GM19372 (cell line): ENCODE measurements at regions not wholly inside any gene's neighbourhood (a gene's known extent, or its start where the extent isn't known, plus 50 kb on each side); places are given as distances from the start of the nearest gene placed in this dataset.

Source experiments
- ATAC-seq: cut with Tn5 transposase; IDR thresholded peaks from one replicate; pipeline ENCODE4 v1.9.1; 2021; ENCODE audit warnings: mild to moderate bottlenecking, low read depth, moderate library complexity; ENCODE audit not compliant: unreplicated experiment

DNA sequence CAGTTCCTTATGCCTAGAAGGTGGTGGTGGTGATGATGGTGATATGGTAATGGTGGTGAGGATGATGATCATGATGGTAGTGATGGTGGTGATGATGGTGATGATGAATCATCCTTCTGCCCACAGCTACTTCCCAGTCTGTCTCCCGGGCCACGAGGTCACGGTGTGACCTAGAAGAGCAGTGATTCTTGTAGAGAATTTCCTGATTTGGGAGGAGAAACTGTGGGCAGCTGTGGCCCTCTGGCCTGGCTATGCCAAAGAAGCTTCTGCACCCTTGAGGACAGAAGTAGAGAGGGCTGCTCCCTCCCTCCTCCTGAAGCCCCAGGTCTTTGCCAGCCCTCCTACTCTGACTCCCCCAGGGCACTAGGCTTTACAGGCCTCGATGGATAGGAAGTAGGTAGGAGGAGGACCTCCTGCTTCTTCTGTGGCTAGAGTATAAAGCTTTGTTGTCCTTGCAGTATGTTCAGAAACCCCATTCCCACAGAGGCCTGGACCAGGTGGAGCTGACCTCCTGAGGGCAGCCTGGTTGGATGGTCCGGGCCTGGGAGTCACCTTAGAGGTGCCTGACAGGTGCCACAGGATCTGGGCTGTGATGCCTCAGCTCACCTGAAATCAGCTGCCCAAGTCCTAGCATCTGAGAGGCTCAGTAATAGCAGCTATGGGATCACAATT, 57.9 kb upstream of the EPAS1 start:
- ATAC-seq = no peak

DNA sequence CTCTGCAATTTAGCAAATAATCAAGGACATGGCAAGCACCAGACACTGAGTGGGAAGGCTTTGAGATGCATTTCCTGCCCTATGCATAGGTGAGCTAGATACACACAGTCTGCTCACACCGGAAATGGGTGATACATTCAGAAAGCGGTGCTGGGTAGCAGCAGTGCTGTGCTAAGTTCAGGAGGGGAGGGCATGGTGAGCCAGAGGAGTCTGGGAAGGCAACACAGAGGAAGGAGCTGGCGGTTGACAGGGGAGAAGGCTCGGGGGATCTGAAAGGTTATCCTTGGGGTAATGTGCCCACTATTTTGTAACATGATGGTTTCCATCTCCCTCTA, 57.4 kb upstream of the EPAS1 start:
- ATAC-seq = no peak

DNA sequence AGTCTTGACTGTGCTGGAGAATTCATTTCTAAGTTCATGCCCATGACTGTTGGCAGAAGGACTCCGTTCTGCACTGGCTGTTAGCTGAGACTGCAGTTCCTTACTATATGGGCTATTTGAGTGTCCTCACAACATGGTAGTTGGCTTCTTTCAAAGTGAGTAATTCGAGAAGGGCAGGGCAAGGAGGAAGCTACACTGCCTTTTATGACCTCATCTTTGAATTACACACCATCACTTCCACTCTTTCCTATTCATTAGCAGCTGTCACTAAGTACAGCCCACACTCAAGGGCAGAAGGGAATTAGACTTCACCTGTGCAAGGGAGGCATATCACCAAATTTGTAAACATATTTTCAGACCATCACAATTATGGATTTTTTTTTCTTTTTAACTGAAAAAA, 55.9 kb upstream of the EPAS1 start:
- ATAC-seq = no peak

DNA sequence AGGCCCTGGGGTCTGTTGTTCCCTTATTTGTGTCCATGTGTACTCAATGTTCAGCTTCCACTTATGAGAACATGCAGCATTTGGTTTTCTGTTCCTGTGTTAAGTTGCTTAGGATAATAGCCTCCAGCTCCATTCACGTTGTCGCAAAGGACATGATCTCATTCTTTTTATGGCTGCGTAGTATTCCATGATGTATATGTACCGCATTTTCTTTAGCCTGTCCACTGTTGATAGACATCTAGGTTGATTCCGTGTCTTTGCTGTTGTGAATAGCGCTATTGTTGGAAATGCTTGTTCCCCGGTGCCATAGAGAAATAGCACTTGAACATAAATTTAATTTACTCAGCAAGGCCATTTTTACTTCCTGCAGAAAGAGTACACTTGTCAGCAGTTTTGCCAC, 51.3 kb upstream of the EPAS1 start:
- no peak for ATAC-seq

DNA sequence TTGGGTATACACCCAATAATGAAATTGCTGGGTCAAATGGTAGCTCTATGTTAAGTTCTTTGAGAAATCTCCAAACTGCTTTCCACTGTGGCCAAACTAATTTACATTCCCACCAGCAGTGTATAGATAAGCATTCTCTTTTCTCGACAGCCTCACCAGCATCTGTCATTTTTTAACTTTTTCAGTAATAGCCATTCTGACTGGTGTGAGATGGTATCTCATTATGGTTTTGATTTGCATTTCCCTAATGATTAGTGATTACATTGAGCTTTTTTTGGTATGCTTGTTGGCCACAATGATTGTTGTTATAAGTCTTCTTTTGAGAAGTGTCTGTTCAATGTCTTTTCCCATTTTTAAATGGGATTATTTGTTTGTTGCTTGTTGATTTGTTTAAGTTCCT, 50.4 kb upstream of the EPAS1 start:
- peak; percentile 53 for ATAC-seq
